Dendritic cell treated with granulocyte-macrophage colony-stimulating factor and Interleukin-4, amounts not matched to agents 40 ng/mL and 50 ng/mL, for 4 days (primary cell): ENCODE measurements at regions not wholly inside any gene's neighbourhood (a gene's known extent, or its start where the extent isn't known, plus 50 kb on each side); places are given as distances from the start of the nearest gene placed in this dataset.

ENCODE experiments used
- H3K27ac Mint-ChIP-seq: one replicate; pipeline ENCODE4 v1.8.0; 2022; ENCODE audit warnings: mild to moderate bottlenecking, mixed read lengths
- H3K27me3 Mint-ChIP-seq: one replicate; pipeline ENCODE4 v1.8.0; 2022; ENCODE audit warnings: mild to moderate bottlenecking, mixed read lengths
- H3K36me3 Mint-ChIP-seq: one replicate; pipeline ENCODE4 v1.8.0; 2022; ENCODE audit warnings: low read depth, mixed read lengths
- H3K4me1 Mint-ChIP-seq: one replicate; pipeline ENCODE4 v1.8.0; 2022; ENCODE audit warnings: low read depth, mixed read lengths
- H3K4me3 Mint-ChIP-seq: one replicate; pipeline ENCODE4 v1.8.0; 2022; ENCODE audit warnings: mild to moderate bottlenecking, moderate library complexity, mixed read lengths
- H3K9me3 Mint-ChIP-seq: one replicate; pipeline ENCODE4 v1.8.0; 2022; ENCODE audit warnings: mixed read lengths
- intact Hi-C: fragments of 100-400 bp; cut with micrococcal nuclease; formaldehyde crosslinking; loops from one replicate; pipeline ENCODE4 v1.15.0; 2022

GRCh38 chrX:3216581-3217180 lies 129.8 kb downstream of the MXRA5 start:
- Mint-ChIP-seq H3K4me1 (no peaks in the 10 kb centered on the region), H3K36me3 (no peaks in the 10 kb centered on the region), H3K9me3 (peaks cover 17% of the 10 kb centered on the region), H3K4me3 (no peak overlapping the region), H3K27ac (no peak overlapping the region), H3K27me3 (no peaks in the 10 kb centered on the region)
- intact Hi-C loops, result no loop called here

- Mint-ChIP-seq H3K27ac (no peak overlapping the region), H3K27me3 (no peaks in the 10 kb centered on the region), H3K36me3 (no peaks in the 10 kb centered on the region), H3K4me1 (no peaks in the 10 kb centered on the region), H3K4me3 (no peak overlapping the region), H3K9me3 (peaks cover 17% of the 10 kb centered on the region)
- intact Hi-C loops, result no loop called here
These were observed 131.2 kb downstream of the MXRA5 start for GRCh38 chrX:3215249-3215648.

- Mint-ChIP-seq H3K36me3 (no peaks in the 10 kb centered on the region), H3K4me1 (no peaks in the 10 kb centered on the region), H3K9me3 (no peaks in the 10 kb centered on the region), H3K27me3 (peaks cover 1% of the 10 kb centered on the region), H3K4me3 (no peak overlapping the region), H3K27ac (no peak overlapping the region)
- intact Hi-C loops, result no loop called here
These were observed 140.1 kb downstream of the MXRA5 start for GRCh38 chrX:3206314-3206713.

GRCh38 chrX:3204606-3205005 lies 141.8 kb downstream of the MXRA5 start:
- H3K27me3 Mint-ChIP-seq, result peaks cover 1% of the 10 kb centered on the region
- intact Hi-C loops, result no loop called here
- H3K4me3 Mint-ChIP-seq, result no peak overlapping the region
- H3K4me1 Mint-ChIP-seq, result no peaks in the 10 kb centered on the region
- no peaks in the 10 kb centered on the region for H3K9me3 Mint-ChIP-seq
- no peak overlapping the region for H3K27ac Mint-ChIP-seq
- no peaks in the 10 kb centered on the region for H3K36me3 Mint-ChIP-seq

- H3K27me3 Mint-ChIP-seq, result no peaks in the 10 kb centered on the region
- H3K4me1 Mint-ChIP-seq, result no peaks in the 10 kb centered on the region
- H3K27ac Mint-ChIP-seq, result no peak overlapping the region
- intact Hi-C loops, result no loop called here
- no peak overlapping the region for H3K4me3 Mint-ChIP-seq
- H3K36me3 Mint-ChIP-seq, result no peaks in the 10 kb centered on the region
- peaks cover 11% of the 10 kb centered on the region for H3K9me3 Mint-ChIP-seq
These were observed 150.6 kb downstream of the MXRA5 start for GRCh38 chrX:3195845-3196244.

- no peaks in the 10 kb centered on the region for H3K27me3 Mint-ChIP-seq
- no peak overlapping the region for H3K27ac Mint-ChIP-seq
- intact Hi-C loops, result no loop called here
- no peaks in the 10 kb centered on the region for H3K36me3 Mint-ChIP-seq
- H3K4me3 Mint-ChIP-seq, result no peak overlapping the region
- no peaks in the 10 kb centered on the region for H3K4me1 Mint-ChIP-seq
- peaks cover 11% of the 10 kb centered on the region for H3K9me3 Mint-ChIP-seq
These were observed 151.6 kb downstream of the ARSF start for GRCh38 chrX:3192835-3193234.

GRCh38 chrX:3191796-3192195 lies 150.5 kb downstream of the ARSF start:
- Mint-ChIP-seq H3K27me3 (no peaks in the 10 kb centered on the region), H3K36me3 (no peaks in the 10 kb centered on the region), H3K4me1 (no peaks in the 10 kb centered on the region), H3K9me3 (peaks cover 11% of the 10 kb centered on the region), H3K4me3 (no peak overlapping the region), H3K27ac (no peak overlapping the region)
- intact Hi-C loops, result no loop called here

- Mint-ChIP-seq H3K27ac (no peak overlapping the region), H3K4me1 (no peaks in the 10 kb centered on the region), H3K27me3 (no peaks in the 10 kb centered on the region), H3K4me3 (no peak overlapping the region), H3K9me3 (peaks cover 10% of the 10 kb centered on the region), H3K36me3 (no peaks in the 10 kb centered on the region)
- intact Hi-C loops, result no loop called here
These were observed 149.9 kb downstream of the ARSF start for GRCh38 chrX:3191201-3191600.

GRCh38 chrX:3184176-3184930 lies 143.1 kb downstream of the ARSF start:
- H3K4me3 Mint-ChIP-seq, result no peak overlapping the region
- H3K27ac Mint-ChIP-seq, result no peak overlapping the region
- H3K9me3 Mint-ChIP-seq, result no peaks in the 10 kb centered on the region
- no peaks in the 10 kb centered on the region for H3K27me3 Mint-ChIP-seq
- intact Hi-C loops, result no loop called here
- no peaks in the 10 kb centered on the region for H3K4me1 Mint-ChIP-seq
- no peaks in the 10 kb centered on the region for H3K36me3 Mint-ChIP-seq

- no peaks in the 10 kb centered on the region for H3K4me1 Mint-ChIP-seq
- intact Hi-C loops, result no loop called here
- no peaks in the 10 kb centered on the region for H3K27me3 Mint-ChIP-seq
- H3K9me3 Mint-ChIP-seq, result no peaks in the 10 kb centered on the region
- no peak overlapping the region for H3K27ac Mint-ChIP-seq
- no peaks in the 10 kb centered on the region for H3K36me3 Mint-ChIP-seq
- H3K4me3 Mint-ChIP-seq, result no peak overlapping the region
These were observed 140.6 kb downstream of the ARSF start for GRCh38 chrX:3181846-3182245.

GRCh38 chrX:3178329-3178728 lies 137.1 kb downstream of the ARSF start:
- no peaks in the 10 kb centered on the region for H3K4me1 Mint-ChIP-seq
- no peaks in the 10 kb centered on the region for H3K27me3 Mint-ChIP-seq
- no peaks in the 10 kb centered on the region for H3K9me3 Mint-ChIP-seq
- intact Hi-C loops, result no loop called here
- H3K36me3 Mint-ChIP-seq, result no peaks in the 10 kb centered on the region
- no peak overlapping the region for H3K27ac Mint-ChIP-seq
- H3K4me3 Mint-ChIP-seq, result no peak overlapping the region

GRCh38 chrX:3177851-3178250 lies 136.6 kb downstream of the ARSF start:
- Mint-ChIP-seq H3K4me3 (no peak overlapping the region), H3K9me3 (no peaks in the 10 kb centered on the region), H3K4me1 (no peaks in the 10 kb centered on the region), H3K27ac (no peak overlapping the region), H3K27me3 (no peaks in the 10 kb centered on the region), H3K36me3 (no peaks in the 10 kb centered on the region)
- intact Hi-C loops, result no loop called here

- H3K4me1 Mint-ChIP-seq, result no peaks in the 10 kb centered on the region
- no peaks in the 10 kb centered on the region for H3K9me3 Mint-ChIP-seq
- no peaks in the 10 kb centered on the region for H3K36me3 Mint-ChIP-seq
- H3K27ac Mint-ChIP-seq, result no peak overlapping the region
- intact Hi-C loops, result no loop called here
- H3K27me3 Mint-ChIP-seq, result no peaks in the 10 kb centered on the region
- H3K4me3 Mint-ChIP-seq, result no peak overlapping the region
These were observed 135.2 kb downstream of the ARSF start for GRCh38 chrX:3176439-3176820.

- Mint-ChIP-seq H3K36me3 (no peaks in the 10 kb centered on the region), H3K4me1 (no peaks in the 10 kb centered on the region), H3K27me3 (no peaks in the 10 kb centered on the region), H3K9me3 (no peaks in the 10 kb centered on the region), H3K27ac (no peak overlapping the region), H3K4me3 (no peak overlapping the region)
- intact Hi-C loops, result no loop called here
These were observed 134.6 kb downstream of the ARSF start for GRCh38 chrX:3175659-3176438.
